GM21717 (cell line): ENCODE measurements at regions not wholly inside any gene's neighbourhood (a gene's known extent, or its start where the extent isn't known, plus 50 kb on each side); places are given as distances from the start of the nearest gene placed in this dataset.
"Not testable (repeated sequence)": the region's sequence is repeated elsewhere in the genome, so short reads cannot be mapped to it uniquely, and the experiment has no call there.

Source experiments
- ATAC-seq: cut with Tn5 transposase; IDR thresholded peaks from one replicate; pipeline ENCODE4 v1.9.1; 2021; ENCODE audit warnings: mild to moderate bottlenecking, moderate library complexity; ENCODE audit not compliant: unreplicated experiment

DNA sequence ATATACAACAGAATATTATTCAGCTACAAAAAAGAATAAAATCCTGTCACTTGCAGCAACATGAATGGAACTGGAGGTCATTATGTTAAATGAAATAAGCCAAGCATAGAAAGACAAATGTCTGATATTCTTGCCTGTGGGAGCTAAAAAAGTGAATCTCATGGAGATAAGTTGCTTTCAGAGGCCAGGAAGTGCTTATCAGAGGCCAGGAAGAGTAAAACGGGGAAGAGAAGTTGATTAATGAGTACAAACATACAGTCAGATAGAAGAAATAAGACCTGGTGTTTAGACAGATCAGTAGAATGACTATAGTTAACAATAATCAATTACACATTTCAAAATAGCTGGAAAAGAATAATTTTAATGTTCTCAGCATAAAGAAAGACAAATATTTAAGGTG, 54.4 kb upstream of the CPHXL start:
- no peak for ATAC-seq

DNA sequence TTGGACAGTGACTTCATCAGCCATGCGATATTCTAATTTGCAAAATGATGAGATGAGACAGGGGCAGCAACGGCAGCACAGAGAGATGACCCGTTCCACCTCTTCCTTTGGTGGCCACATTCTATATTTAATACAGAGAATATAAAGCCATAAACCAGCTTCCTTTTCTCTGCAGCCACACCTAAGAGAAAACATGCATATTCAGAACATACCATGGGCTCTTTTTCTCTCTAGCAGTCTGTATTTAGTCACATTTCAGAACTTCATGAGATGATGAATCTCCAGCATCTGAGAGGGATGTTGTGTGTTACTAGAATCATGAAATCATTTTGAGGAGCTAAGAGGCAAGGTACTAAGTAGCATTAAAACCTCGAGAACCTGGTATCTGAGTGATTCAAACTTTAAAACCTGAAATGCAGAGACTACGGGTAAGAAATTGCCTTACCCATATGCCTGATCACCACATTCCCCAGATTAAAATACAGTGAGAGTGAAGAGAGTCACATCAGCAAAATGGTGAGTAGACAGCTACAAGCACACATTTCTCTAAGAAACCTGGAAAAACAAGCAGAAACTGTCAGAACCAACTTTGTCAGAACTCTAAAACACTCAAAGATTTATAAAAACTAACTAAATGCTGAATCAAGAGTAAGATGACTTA, 55.5 kb upstream of the CPHXL start:
- ATAC-seq: no peak

DNA sequence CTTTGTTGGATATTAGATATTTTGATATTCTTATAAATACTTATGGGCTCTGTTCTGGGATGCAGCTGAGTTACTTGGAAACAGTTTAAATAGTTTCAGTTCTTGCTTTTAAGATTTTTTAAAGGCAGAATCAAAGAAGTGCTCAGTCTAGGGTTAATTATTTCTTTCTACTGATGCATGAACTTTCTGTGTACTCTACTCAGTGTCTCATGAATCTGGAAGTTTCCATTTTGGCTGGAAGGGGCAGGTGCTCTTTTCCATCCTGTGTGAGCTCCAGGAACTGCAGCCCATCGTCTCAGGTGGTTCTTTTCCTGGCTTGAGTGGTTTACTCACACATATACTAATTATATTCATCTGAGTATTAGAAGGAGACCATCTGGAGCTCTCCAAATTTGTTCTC, 61.1 kb upstream of the CPHXL start:
- no peak for ATAC-seq

DNA sequence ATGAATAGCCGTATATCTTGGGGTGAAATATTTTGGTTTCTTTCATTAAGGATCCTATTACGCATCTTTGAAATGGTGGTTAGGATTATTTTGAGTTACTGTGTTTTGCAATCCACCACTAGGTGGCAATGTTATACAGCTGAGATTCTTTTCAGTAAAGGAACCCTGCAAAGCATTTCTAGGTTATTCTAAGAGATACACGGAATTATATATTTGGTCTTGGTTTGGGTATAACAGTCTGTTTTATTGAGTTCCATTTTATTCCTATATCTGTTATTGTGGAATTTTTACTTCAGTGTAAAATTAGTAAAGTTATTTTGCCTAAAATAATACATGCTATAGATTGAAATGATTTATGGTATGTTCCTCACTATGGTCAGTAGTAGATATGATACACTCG, 62.9 kb upstream of the CPHXL start:
- ATAC-seq: peak; percentile 81

DNA sequence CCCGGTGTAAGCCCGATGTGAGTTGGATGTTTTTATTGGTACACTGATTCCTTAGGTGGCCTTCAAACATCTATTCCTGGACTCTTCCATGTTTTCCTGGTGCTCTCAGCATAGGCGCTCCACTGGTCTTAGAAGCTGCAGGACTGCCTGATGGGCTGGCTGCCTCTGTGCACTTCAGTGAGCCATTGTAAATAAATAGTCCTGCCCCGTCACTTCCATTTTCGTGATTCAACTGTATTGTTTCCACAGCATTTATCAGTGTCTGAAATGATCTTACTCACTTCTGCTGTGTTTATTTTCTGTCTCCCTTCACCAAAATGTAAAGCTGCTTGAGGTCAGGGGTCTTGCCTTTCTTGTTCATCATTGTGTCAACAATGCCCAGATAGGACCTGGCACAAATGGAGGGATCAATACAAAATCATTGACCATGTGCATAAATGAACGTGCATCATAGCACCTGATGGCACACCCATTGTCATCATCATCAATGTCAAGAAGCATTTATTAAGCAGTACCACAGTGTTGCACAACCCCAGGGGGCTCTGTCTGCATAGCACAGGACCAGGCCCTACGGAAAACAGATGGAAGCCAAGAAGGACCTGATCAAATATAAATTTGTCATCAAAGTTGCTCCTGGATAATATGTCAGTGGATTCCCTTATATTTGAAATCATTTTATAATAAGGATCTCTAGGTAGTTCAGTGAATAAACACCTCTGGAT, 66.6 kb upstream of the CPHXL start:
- ATAC-seq: no peak

DNA sequence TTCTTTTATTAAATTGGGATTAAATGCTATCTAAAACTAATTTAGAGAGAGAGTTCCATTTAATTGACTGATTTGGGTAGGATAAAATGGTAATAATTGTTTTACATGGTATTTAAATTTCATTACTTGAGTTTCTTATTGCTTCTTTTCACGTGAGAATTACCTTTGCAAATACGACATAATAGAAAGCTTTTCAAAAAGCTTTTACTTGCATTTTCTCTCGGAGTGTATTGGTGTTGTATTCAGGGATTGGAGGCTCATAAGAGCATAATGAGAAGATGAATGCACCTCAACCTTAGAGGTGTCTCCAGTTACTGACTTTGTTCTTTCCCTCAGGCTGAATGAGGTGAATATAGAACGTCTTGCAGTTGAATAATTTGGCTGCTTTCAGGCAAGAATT, 67.4 kb upstream of the CPHXL start:
- ATAC-seq: no peak

DNA sequence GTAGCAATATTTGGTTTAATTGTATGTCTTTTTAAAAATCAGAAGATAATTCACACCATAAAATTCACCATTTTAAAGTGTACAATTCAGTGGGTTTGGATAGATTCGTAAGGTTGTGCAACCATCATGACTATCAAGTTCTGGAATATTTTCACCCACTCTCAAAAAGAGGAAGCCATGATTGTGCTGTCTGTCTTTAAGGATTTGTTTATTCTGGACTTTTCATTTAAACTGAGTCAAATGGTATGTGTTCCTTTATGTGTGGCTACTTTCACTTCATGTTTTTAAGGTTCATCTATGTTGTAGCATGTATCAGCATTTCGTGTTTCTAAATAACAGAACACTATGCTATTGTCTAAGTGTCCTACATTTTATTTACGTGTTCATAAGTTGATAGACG, 68.1 kb upstream of the CPHXL start:
- no peak for ATAC-seq

DNA sequence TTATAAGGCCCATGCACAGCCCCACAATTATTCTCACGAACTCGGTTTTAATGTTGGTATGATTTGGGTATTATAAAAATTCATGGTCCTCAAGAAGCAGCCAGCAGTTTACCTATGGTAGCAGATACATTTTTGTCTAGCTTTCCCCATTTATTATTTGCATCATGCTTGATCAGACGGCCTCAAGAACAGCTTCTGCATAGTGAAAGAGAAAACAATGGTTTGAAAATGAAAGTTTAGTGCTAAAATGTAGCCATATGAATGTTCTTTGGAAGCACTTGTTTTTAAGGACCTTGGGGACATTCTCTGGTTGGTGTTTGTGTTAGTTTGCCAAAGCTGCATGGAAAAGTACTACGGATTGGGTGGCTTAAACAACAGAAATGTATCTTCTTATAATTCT, 72.4 kb upstream of the CPHXL start:
- ATAC-seq: peak; percentile 64

DNA sequence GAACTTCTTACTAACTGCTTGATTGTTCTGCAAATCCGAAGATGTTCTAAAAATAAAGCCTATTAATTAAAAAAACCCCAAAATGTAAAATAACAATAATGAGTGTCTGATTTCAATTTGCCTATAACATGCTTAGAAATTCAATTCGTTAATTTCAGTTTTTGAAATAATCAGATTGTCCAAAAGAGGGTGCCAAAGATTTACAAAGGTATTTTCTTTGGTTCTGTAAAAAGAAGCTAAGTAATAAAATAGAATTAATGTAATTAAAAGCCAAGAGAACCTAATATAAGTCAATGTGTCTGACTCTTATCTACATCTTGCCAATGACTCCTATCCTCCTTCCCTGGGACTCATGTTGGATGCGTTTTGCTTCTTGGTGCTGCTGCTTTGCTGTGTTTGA, 75.0 kb upstream of the CPHXL start:
- ATAC-seq: no peak

DNA sequence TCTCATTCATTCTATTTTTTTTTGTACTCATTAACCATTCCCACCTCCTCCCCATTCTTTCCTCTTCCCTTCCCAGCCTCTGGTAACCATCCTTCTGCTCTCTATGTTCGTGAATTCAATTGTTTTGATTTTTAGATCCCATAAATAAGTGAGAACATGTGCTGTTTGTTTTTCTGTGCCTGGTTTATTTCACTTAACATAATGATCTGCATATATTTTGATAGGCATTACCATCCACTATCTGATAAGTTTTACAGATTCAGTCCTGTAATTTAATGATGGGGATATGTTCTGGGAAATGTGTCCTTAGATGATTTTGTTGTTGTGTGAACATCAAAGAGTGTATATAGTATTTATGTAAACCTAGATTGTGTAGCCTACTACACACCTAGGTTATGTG, 77.5 kb upstream of the CPHXL start:
- ATAC-seq: no peak

DNA sequence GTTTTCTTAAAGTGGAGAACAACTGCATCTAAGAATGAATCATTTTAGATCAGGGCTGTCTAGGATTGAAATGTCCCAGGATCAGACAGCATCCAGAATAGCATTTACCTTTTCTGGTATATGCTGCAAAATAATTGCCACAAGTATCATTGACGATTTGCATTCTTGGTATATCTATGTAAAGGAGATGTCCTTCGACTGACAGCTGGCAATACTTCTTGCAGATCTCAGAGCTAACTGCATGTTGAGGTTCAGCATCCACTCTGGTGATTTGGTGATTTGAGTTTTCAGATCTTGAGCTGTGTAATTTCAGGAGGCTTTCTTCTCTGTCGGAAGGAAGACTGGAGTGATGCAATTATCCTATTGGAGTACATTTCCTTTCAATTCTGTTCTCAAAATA, 78.1 kb upstream of the CPHXL start:
- no peak for ATAC-seq

DNA sequence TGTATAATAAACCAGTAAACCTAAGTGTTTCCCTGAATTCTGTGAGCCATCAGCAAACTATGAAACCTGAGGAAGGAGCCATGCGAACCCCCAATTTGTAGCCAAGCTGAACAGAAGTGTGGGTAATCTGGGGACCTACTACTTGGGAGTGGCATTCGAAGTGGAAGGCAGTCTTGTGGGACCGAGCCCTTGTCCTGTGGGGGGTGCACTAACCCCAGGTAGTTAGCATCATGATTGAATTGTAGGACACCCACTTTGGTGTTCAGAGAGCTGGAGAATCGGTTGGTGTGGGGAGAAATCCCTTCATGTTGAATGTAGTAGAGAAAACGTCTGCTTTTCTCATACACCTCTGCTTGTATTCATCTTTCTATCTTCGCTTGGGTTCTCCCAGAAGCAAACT, 79.7 kb upstream of the CPHXL start:
- no peak for ATAC-seq

DNA sequence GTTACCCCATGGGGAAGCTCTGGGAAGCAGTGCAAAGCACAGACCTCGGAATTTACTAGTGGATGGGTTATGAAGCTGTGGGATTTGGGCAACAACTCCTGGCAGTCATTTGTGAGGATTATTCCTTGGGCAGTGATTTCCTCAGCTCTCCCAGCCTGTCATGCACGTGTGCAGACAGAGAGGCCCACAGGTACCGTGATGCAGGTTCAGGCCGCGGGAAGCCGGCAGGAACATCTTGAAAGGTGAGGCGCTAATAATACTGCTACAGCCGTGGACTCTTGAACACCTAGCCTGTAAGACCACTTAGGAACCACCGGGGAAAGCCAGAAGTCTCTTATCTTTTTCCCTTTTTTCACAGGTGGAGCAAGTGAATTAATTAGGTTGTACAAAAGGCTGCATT, 80.2 kb upstream of the CPHXL start:
- ATAC-seq: no peak

DNA sequence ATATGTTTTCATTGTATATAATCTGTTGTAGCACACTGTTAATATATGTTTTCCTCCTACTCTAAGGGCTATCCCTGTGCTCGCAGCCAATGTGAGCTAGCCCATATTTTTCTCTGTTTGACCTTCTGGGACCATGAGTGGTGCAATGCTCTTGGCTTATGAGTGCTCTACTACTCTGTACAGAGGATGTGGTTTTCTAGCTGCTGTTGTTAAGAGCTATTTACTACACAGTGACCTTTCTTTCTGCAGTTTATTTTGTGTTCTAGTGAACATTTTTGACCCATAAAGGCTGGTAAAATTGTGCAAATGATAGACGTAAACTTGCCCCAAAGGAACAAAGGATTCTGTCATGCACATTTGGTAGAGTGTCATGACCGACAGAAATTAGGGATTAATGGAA, 84.1 kb upstream of the CPHXL start:
- no peak for ATAC-seq

DNA sequence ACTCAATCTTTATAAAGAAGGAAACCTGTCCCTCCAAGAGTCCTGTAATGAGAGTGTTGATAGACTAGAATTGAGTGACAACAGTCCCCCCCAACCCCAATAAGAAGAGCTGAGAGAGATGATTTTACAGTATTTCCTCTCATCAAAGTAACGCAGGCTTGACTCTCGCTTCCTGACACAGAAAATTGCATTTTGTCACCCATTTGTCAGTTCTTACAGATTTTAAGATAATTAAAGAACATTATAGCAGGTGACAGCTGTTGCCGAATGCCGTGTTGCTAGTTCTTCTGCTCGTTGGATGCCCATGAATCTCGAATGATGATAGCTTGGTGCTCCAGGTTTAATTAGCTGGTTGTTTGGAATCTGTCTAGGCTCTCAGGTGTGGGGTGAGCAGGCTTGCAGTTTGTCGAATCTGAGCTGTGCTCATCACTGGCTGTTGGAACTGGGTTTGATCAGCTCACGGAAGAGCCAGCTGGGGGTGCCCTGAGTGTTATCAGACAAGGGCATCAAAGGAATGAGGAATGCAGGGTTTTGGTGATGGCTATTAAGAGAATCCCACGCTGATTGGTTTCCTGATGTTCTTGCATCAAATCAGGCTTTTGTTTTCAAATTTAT, 84.8 kb upstream of the CPHXL start:
- no peak for ATAC-seq

DNA sequence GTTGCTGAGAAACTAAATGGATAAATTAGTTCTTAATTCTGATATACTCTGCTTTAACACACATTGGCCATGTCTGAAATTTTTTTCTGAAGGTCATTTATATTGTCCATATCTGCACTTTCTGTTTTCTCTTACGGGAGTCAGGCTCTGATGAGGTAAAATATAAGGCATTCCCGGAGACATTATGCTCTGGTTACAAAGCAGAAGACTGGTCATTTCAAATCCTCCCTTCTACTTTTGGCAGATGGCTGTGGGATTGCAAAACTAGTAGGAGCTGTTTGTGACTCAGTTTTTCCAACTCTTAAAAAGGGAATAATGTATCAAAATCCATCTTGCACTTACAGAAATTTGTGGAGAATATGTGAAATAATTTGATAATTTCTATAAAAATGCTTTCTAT, 92.2 kb upstream of the CPHXL start:
- no peak for ATAC-seq

DNA sequence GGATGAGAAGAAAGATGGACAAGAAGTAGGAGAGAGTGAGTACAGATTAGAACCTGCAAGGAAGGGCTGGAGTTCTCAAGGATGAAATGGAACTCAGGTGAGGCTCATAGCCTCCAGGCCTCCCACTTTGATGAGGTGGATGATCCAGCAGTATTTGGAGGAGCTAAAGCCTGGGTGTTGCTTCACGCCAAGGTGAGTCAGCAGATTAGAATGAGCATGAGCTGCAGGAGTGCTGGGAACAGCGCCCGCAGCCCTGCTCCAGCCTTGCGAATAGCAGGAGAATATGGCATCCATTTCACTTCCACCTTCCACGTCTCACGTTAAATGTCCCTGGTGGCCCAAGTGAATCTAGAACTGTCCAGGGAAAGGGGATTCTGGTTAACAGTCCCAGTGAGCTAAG, 94.4 kb upstream of the CPHXL start:
- no peak for ATAC-seq

DNA sequence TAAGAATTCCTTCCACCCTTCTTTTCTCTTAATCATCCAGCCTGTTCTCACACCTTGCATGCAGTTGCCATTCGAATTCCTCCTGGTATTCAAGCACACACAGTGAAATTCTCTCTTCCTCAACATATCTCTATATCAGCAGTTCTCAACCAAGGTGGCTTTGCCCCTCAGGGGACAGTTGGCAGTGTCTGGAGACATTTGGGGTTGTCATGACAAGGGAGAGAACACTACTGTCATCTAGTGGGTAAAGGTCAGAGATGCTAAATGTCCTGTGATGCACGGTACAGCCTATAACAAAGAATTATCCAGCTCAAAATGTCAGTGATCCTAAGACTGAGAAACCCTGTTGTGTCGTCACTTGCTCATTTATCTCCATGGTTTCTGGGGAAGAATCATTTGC, 94.8 kb upstream of the CPHXL start:
- no peak for ATAC-seq

DNA sequence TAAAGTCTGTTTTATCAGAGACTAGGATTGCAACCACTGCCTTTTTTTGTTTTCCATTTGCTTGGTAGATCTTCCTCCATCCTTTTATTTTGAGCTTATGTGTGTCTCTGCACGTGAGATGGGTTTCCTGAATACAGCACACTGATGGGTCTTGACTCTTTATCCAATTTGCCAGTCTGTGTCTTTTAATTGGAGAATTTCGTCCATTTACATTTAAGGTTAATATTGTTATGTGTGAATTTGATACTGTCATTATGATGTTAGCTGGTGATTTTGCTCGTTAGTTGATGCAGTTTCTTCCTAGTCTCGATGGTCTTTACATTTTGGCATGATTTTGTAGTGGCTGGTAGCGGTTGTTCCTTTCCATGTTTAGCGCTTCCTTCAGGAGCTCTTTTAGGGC, 99.5 kb upstream of the CPHXL start:
- not testable (repeated sequence) for ATAC-seq

DNA sequence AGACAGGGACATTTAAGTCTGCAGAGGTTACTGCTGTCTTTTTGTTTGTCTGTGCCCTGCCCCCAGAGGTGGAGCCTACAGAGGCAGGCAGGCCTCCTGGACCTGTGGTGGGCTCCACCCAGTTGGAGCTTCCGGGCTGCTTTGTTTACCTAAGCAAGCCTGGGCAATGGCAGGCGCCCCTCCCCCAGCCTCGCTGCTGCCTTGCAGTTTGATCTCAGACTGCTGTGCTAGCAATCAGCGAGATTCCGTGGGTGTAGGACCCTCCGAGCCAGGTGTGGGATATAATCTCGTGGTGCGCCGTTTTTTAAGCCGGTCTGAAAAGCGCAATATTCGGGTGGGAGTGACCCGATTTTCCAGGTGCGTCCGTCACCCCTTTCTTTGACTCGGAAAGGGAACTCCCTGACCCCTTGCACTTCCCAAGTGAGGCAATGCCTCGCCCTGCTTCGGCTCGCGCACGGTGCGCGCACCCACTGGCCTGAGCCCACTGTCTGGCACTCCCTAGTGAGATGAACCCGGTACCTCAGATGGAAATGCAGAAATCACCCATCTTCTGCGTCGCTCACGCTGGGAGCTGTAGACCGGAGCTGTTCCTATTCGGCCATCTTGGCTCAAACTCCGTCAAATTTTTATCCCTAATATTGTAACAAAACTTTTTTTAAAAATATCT, 101.2 kb upstream of the CPHXL start:
- not testable (repeated sequence) for ATAC-seq

DNA sequence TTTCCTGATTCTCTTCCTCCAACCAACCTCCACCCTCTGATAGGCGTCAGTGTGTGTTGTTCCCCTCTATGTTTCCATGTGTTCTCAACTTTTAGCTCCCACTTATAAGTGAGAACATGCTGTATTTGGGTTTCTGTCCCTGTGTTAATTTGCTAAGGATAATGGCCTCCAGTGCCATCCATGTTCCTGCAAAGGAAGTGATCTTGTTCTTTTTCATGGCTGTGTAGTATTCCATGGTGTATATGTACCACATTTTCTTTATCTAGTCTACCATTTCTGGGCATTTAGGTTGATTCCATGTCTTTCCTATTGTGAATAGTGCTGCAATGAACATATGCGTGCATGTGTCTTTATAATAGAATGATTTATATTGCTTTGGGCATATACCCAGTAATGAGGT, 107.1 kb upstream of the CPHXL start:
- ATAC-seq: not testable (repeated sequence)
